GM19351 (cell line): ENCODE measurements at regions not wholly inside any gene's neighbourhood (a gene's known extent, or its start where the extent isn't known, plus 50 kb on each side); places are given as distances from the start of the nearest gene placed in this dataset.

Experiments
- ATAC-seq: cut with Tn5 transposase; IDR thresholded peaks from one replicate; pipeline ENCODE4 v1.9.1; 2021; ENCODE audit warnings: mild to moderate bottlenecking, moderate library complexity; ENCODE audit not compliant: unreplicated experiment

DNA sequence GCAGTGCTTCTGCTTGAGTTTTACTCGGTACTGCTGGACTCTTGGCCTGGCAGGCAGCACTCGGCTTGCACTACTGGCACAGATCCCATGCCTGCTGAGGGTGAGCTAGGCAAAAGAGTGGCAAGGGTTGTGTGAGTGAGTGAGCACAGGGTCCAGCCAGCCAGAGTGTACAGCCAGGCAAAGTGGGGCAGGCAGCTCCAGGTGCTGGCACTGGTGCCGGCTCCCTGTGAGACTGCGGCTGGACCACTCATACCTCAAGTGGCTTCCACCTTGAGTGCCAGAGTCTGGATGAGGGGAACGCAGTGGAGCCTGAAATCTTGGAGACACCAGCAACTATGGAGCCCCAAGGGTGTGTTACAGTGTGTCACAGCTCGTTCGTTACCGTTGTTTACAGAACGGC lies 1451.9 kb upstream of the AGA start:
- no peak for ATAC-seq

DNA sequence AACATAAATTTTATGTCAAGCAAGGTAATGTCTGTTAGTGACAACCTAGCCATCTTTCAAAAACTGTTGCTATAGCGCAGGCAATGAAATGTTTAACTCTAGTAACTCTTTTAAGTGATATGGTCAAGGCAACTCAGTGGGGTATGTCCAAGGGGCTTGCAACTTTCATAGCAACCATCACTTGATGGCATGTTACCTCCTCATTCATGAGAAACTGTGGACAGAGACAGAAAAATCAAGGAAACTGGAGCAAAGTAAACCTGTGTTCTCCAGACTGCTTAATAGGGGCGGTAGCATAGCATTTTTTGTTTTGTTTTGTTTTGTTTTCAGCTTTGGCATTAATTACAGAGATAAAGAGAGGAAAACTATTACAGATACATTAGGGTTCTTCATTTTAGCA lies 1456.8 kb upstream of the AGA start:
- no peak for ATAC-seq

GRCh38 chr4:178917756-178918155 lies 1475.5 kb upstream of the AGA start:
- no peak for ATAC-seq

GRCh38 chr4:178937130-178937529 lies 1494.9 kb upstream of the AGA start:
- ATAC-seq = no peak

DNA sequence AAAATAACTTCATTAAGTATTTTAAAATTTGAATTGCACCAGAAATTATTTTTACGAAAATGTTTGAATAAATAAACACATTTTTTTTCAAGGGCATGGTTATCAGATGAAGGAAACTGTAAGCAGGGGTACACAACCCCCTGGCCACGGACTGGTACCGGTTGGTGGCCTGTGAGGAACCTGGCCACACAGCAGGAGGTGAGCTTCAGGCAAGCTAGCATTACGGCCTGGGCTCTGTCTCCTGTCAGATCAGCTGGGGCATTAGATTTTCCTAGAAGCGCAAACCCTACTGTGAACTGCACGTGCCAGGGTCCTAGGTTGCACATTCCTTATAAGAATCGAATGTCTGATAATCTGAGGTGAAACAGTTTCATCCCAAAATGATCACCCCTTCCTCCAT lies 1499.7 kb upstream of the AGA start:
- ATAC-seq = no peak

DNA sequence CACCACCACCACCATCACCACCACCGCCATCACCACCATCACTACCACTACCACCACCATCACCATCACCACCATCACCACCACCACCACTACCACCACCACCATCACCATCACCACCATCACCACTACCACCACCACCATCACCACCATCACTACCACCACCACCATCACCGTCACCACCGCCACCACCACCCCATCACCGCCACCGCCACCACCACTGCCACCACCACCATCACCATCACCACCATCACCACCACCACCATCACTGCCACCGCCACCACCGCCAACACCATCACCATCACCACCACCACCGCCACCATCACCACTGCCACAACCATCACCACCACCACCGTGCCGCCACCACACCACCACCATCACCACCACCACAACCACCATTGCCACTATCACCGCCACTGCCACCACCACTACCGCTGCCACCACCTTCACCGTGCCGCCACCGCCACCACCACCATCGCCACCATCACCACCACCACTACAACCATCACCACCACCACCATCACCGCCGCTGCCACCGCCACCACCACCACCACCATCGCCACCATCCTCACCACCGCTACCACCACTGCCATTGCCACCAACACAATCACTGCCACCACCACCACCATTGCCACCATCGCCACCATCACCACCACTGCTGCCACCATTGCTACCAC lies 1511.3 kb upstream of the AGA start:
- ATAC-seq = no peak

GRCh38 chr4:178955614-178956013 lies 1513.4 kb upstream of the AGA start:
- no peak for ATAC-seq

DNA sequence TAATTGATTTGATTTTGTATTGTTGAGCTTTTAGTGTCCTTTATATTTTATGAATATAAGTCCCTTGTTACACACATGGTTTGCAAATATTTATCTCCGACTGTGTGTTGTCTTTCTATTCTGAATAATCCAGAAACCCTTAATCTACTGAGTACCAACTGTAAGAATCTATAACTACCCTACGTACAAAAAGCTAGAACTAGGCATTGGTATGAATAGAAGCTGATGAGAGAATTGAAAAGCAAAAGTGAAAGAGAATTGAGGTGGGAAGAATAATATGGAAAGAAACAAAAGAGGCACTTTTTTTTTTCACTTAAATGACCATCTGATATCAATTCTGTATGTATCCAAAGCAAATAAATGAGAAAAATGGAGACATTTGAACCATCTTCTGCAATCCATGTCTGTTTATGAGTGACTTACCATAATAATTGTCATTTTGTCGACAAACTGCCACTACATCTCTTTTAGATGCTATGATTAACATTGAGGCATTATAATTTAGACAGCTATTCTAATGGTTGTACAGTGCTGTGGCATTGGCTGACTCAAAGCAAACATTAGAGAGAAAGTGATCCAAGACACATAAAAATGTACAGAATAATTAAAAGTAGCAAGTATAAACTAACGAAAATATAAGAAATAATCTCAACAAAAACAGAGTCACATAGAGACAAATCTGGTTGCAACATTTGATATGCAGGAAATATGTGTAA lies 1516.6 kb upstream of the AGA start:
- ATAC-seq = no peak

- no peak for ATAC-seq
These were observed 1521.3 kb upstream of the AGA start for GRCh38 chr4:178963446-178964045.

- ATAC-seq = no peak
These were observed 1524.4 kb upstream of the AGA start for GRCh38 chr4:178966644-178967043.

DNA sequence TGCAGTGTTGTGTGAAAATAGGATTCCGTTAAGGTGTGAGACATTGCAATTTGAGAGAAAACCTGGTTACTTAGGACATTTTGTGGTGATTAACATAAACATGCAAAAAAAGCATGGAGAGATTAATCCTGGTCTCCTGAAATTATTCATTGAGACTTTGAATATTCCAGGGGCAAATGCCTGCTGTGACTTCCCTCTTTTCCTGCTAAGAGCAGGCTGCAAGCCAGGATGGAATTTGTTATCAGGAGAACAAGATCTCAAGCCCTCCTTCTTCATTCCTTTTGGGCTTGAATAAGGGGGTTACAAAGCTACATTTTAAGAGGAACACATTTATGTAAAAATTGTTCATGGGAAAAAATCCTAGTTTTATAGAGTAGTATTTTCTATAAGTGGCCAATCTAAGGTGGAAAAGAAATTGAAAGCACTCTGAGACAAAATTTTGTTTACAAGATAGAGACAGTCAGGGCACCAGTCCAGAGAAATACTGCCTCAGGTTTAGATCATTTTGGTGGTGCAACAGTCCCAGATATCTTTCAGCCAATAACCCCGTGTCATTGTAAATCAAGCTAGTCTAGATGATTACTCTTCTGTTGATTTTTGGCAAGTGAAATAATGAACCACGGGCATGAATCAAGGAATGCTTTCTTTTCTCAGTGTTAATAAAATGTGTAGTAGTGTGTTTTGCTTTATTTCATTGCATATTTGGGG lies 1528.3 kb upstream of the AGA start:
- no peak for ATAC-seq

GRCh38 chr4:178976861-178977260 lies 1534.6 kb upstream of the AGA start:
- ATAC-seq = no peak

GRCh38 chr4:178993306-178993705 lies 1551.1 kb upstream of the AGA start:
- no peak for ATAC-seq

DNA sequence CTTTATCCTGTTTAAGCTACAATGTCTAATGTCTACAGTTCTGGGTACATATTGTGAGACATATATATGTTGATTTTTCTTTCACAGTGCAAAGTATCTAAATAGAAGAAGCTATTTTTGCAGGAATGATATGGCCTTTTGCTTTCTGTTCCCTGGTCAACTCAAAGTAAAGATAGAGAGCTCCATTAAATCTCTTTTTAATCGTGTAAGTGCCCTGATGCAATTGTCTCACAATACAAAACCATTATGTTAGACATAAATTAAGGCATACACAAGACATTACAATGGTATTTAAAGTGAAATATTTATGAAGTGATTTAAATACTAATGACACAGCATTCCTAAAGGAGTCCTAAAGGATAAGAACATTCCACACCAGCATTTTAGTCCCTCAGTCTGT lies 1559.7 kb upstream of the AGA start:
- ATAC-seq = no peak

GRCh38 chr4:179007755-179008154 lies 1565.5 kb upstream of the AGA start:
- no peak for ATAC-seq

- ATAC-seq = no peak
These were observed 1575.3 kb upstream of the AGA start for GRCh38 chr4:179017581-179017980.

GRCh38 chr4:179027569-179027968 lies 1585.3 kb upstream of the AGA start:
- no peak for ATAC-seq

- no peak for ATAC-seq
These were observed 1586.1 kb upstream of the AGA start for GRCh38 chr4:179028321-179028720.

DNA sequence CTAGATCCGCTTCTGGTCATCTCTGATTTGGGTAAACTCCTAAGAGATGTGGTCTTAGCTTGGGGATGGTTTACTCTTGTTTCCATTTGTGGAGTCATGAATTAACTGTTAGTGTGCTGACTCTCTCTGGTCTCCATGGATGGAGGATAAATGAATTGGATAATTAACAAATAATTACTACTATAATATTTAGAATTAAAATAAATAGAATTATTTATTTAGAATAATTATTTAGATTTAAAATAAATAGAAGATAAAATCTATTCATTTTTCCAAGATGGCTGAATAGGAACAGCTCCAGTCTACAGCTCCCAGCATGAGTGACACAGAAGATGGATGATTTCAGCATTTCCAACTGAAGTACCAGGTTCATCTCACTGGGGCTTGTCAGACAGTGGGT lies 1587.4 kb upstream of the AGA start:
- ATAC-seq = no peak

DNA sequence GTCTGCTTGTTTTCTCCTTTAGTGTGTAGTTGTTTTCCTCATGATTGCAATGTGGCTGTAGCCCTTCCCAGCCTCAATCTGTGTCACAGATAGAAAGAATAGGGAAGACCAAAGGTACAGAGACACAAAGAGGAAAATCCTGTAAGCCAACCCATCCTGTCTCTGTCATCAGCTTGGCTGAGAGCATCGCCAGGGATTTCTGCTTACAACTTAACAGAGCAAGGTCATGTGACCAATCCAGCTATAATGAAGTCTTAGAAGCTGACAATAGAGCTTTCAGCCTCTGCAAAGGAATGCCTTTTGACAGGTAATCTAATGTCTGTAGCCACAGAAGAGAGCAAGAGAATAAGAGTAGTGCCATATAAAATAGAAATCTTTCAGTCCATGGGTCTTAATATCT lies 1598.0 kb upstream of the AGA start:
- ATAC-seq = no peak

DNA sequence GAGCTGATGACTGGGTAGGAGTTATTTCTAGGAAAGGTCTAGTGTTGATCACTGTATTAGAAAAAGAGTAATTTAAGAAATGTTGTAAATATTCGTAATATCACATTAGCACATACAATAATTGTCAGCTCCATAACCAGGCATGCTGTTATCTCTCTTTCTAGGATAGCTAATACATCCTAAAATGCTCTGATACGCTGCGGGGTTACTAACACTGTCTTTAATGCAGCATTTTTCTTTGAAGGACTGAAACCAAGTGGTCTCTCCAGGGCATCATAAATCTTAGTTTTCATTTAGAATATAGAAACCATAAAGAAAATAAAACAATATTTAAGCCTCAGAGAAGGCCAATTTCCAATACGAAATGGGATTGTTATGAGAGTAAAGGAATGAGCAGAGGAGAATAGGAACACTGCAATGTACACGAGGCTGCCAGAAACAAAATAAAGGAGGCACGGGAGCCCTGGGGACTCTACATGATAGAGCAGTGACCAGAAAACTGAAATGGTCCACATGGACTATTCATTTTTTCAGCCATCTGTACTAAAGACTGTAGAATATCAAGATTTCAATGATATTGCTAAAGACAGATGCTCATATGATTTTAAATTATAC lies 1606.7 kb upstream of the AGA start:
- no peak for ATAC-seq
